SU-DHL-6 (cell line): ENCODE measurements at regions not wholly inside any gene's neighbourhood (a gene's known extent, or its start where the extent isn't known, plus 50 kb on each side); places are given as distances from the start of the nearest gene placed in this dataset.

ENCODE experiments used
- H2AFZ ChIP-seq: fragments of 200-600 bp; sonication (generic); 2 replicates; pipeline ENCODE4 v1.6.1; 2014; ENCODE audit warnings: low read depth, mild to moderate bottlenecking, moderate library complexity, mixed read lengths, antibody characterized with exemption, low read length; ENCODE audit not compliant: severe bottlenecking
- H3F3A ChIP-seq: fragments of 200-600 bp; shearing (Covaris generic); 2 replicates; pipeline ENCODE4 v1.6.0; 2016; ENCODE audit warnings: antibody characterized with exemption, mild to moderate bottlenecking; ENCODE audit not compliant: insufficient read depth
- H3K27ac ChIP-seq: fragments of 200-600 bp; sonication (generic); 2 replicates; pipeline ENCODE4 v1.5.1; 2016; ENCODE audit warnings: low read depth, mild to moderate bottlenecking, low read length, moderate library complexity, mixed read lengths
- H3K27me3 ChIP-seq: fragments of 200-600 bp; sonication (generic), shearing (Covaris generic); 2 replicates; pipeline ENCODE4 v1.6.0; 2014; ENCODE audit warnings: mild to moderate bottlenecking, low read length
- H3K36me3 ChIP-seq: fragments of 200-600 bp; sonication (generic); 2 replicates; pipeline ENCODE4 v1.6.1; 2014; ENCODE audit warnings: mild to moderate bottlenecking, low read length, mixed read lengths
- H3K4me2 ChIP-seq: fragments of 300-600, 200-600 bp; shearing (Covaris generic), sonication (generic); 2 replicates; pipeline ENCODE4 v1.6.0; 2014; ENCODE audit warnings: low read length, low read depth, mild to moderate bottlenecking; ENCODE audit not compliant: poor library complexity, severe bottlenecking
- H3K4me3 ChIP-seq: fragments of 200-600 bp; sonication (generic); 2 replicates; pipeline ENCODE4 v1.5.1; 2014; ENCODE audit warnings: antibody characterized with exemption, low read length, mild to moderate bottlenecking, mixed read lengths; ENCODE audit not compliant: insufficient read depth, poor library complexity, severe bottlenecking
- H3K79me2 ChIP-seq: fragments of 200-600 bp; sonication (generic); 2 replicates; pipeline ENCODE4 v1.6.1; 2014; ENCODE audit warnings: mild to moderate bottlenecking, low read length, moderate library complexity; ENCODE audit not compliant: insufficient read depth
- H3K9ac ChIP-seq: fragments of 200-600 bp; sonication (generic); 2 replicates; pipeline ENCODE4 v1.7.0; 2014; ENCODE audit warnings: mild to moderate bottlenecking, low read length
- H3K9me2 ChIP-seq: fragments of 200-600 bp; sonication (generic); replicated peaks from 2 replicates; pipeline ENCODE4 v1.6.1; 2014; ENCODE audit warnings: low read length; ENCODE audit not compliant: insufficient read depth
- H3K9me3 ChIP-seq: fragments of 200-600 bp; sonication (generic); 2 replicates; pipeline ENCODE4 v1.6.1; 2014; ENCODE audit warnings: low read length, mixed read lengths; ENCODE audit not compliant: insufficient read depth
- H4K20me1 ChIP-seq: fragments of 200-600 bp; sonication (generic); 2 replicates; pipeline ENCODE4 v1.6.1; 2014; ENCODE audit warnings: low read depth, mild to moderate bottlenecking, antibody characterized with exemption, low read length, moderate library complexity, mixed read lengths
- EZH2phosphoT487 ChIP-seq: fragments of 200-600 bp; sonication (generic), shearing (Covaris generic); conservative IDR thresholded peaks from 2 replicates; pipeline ENCODE4 v1.6.1; 2018; ENCODE audit warnings: mild to moderate bottlenecking, antibody characterized with exemption, low read length, moderate library complexity, mixed read lengths
- TF ChIP-seq, protein P1 (sequence below): fragments of 200-600 bp; sonication (generic); IDR thresholded peaks from one replicate; pipeline ENCODE4 v1.5.1; 2017; ENCODE audit warnings: antibody characterized with exemption, mild to moderate bottlenecking, low read length, moderate library complexity; ENCODE audit not compliant: insufficient read depth, poor library complexity, severe bottlenecking

DNA sequence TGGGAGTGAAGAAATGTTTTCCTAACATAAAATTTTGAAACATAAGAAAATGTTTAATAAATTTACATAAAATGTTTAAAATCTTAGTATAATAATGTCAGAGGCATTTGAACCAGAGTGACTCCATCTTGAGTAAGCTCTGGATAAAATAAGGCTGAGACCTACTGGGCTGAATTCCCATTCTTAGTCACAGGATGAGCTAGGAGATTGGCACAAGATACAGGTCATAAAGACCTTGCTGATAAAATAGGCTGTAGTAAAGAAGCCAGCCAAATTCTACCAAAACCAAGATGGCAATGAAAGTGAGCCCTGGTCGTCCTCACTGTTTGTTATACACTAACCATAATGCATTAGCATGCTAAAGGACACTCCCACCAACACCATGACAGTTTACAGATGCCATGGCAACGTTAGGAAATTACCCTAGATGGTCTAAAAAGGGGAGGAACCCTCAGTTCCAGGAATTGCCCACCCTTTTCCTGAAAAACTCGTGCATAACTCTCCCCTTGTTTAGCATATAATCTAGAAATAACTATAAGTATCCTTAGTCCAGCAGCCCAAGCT lies 1184.0 kb downstream of the UQCRFS1 start:
- no peak overlapping the region for H3K4me3 ChIP-seq
- no peaks in the 10 kb centered on the region for H3K27me3 ChIP-seq
- no peak for TF ChIP-seq EZH2phosphoT487
- TF ChIP-seq, protein P1, sequence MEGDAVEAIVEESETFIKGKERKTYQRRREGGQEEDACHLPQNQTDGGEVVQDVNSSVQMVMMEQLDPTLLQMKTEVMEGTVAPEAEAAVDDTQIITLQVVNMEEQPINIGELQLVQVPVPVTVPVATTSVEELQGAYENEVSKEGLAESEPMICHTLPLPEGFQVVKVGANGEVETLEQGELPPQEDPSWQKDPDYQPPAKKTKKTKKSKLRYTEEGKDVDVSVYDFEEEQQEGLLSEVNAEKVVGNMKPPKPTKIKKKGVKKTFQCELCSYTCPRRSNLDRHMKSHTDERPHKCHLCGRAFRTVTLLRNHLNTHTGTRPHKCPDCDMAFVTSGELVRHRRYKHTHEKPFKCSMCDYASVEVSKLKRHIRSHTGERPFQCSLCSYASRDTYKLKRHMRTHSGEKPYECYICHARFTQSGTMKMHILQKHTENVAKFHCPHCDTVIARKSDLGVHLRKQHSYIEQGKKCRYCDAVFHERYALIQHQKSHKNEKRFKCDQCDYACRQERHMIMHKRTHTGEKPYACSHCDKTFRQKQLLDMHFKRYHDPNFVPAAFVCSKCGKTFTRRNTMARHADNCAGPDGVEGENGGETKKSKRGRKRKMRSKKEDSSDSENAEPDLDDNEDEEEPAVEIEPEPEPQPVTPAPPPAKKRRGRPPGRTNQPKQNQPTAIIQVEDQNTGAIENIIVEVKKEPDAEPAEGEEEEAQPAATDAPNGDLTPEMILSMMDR = no peak
- no peaks in the 10 kb centered on the region; the same call in 1 of the 2 replicates for H3K9me3 ChIP-seq
- no peak overlapping the region for H3K27ac ChIP-seq
- H3K4me2 ChIP-seq = no peak overlapping the region
- H3F3A ChIP-seq = no peaks in the 10 kb centered on the region
- H3K9ac ChIP-seq = no peak overlapping the region
- no peaks in the 10 kb centered on the region for H3K36me3 ChIP-seq
- H3K79me2 ChIP-seq = no peaks in the 10 kb centered on the region
- no peaks in the 10 kb centered on the region for H4K20me1 ChIP-seq
- H3K9me2 ChIP-seq = no peaks in the 10 kb centered on the region
- H2AFZ ChIP-seq = no peak overlapping the region

DNA sequence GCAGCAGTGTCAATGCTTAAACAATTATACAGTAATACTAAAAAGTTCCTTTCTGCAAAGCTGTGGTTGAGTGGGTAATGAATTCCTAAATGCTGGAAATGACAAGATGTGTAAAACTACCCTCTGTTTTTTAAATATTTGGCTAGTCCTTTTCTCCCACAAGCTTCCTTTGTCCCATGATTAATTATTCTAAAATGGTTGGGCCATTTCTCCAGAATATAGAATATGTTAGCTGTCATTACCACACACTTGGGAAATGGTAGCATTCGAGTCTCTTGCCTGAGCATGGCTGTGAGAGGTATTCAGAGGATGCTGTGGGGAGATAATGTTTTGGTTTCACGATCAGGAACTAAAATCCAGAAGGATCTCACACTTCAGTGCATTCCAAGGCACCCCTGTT lies 1185.8 kb downstream of the UQCRFS1 start:
- Histone ChIP-seq H3F3A (no peaks in the 10 kb centered on the region), H3K79me2 (no peaks in the 10 kb centered on the region), H4K20me1 (no peaks in the 10 kb centered on the region), H3K9ac (no peak overlapping the region), H3K27me3 (no peaks in the 10 kb centered on the region), H3K9me2 (no peaks in the 10 kb centered on the region), H3K36me3 (no peaks in the 10 kb centered on the region), H3K4me2 (no peak overlapping the region), H2AFZ (no peak overlapping the region), H3K4me3 (no peak overlapping the region), H3K27ac (no peak overlapping the region), H3K9me3 (no peaks in the 10 kb centered on the region; the same call in 1 of the 2 replicates)
- no peak for TF ChIP-seq EZH2phosphoT487

DNA sequence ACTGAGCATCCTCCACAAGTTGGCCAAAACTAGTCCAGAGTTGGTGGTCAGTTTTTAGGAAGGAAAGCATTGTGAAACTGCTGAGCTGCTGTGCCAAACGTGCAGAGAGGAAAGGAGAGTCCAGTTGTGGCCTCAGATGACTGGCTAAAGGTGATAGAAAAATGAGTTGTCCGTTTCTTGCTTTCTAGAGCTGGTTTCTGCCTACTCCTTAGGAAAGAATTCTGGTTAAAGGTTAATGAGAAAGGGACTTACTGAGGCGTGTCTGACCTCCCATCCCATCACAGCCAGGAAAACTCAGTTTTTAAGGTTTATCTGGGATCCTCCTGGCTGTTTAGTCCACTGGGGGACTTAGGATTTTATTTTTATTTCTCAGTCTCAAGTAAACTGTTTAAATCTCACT lies 1186.3 kb downstream of the UQCRFS1 start:
- Histone ChIP-seq H3K4me2 (no peak overlapping the region), H3K36me3 (no peaks in the 10 kb centered on the region), H3K27me3 (no peaks in the 10 kb centered on the region), H3K27ac (no peak overlapping the region), H3K79me2 (no peaks in the 10 kb centered on the region), H3F3A (no peaks in the 10 kb centered on the region), H3K9ac (no peak overlapping the region), H2AFZ (no peak overlapping the region), H3K9me3 (no peaks in the 10 kb centered on the region; the same call in 1 of the 2 replicates), H4K20me1 (no peaks in the 10 kb centered on the region), H3K4me3 (no peak overlapping the region), H3K9me2 (no peaks in the 10 kb centered on the region)
- TF ChIP-seq EZH2phosphoT487 = no peak
- TF ChIP-seq, protein P1 = no peak

DNA sequence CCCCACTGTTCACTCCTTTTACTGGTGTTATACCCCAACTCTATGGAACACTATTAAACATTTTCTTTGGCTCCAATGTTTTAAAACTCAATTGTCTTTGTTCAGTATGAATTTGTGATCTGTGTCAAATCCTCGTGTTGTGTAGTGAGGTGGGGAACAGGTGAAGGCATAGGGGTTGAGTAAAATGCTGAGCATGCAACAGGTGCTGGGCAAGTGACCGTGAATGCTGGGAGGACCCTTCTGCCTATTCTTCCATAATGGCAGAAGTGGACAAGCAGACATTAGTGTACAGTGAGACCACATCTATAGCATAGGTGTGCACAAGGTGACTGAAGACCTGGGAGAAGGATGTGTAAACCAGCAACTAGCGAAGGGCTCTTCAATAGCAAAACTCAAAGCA lies 1188.0 kb downstream of the UQCRFS1 start:
- H3K27me3 ChIP-seq = no peaks in the 10 kb centered on the region
- no peaks in the 10 kb centered on the region for H3K9me2 ChIP-seq
- H3K36me3 ChIP-seq = no peaks in the 10 kb centered on the region
- H3K4me2 ChIP-seq = no peak overlapping the region
- H3K79me2 ChIP-seq = no peaks in the 10 kb centered on the region
- H3K9ac ChIP-seq = no peak overlapping the region
- no peaks in the 10 kb centered on the region; the same call in 1 of the 2 replicates for H3K9me3 ChIP-seq
- H2AFZ ChIP-seq = no peak overlapping the region
- H4K20me1 ChIP-seq = no peaks in the 10 kb centered on the region
- no peak overlapping the region for H3K27ac ChIP-seq
- H3K4me3 ChIP-seq = no peak overlapping the region
- TF ChIP-seq, protein P1 = no peak
- no peak for TF ChIP-seq EZH2phosphoT487
- no peaks in the 10 kb centered on the region for H3F3A ChIP-seq
